GM12874 (cell line): ENCODE measurements at regions not wholly inside any gene's neighbourhood (a gene's known extent, or its start where the extent isn't known, plus 50 kb on each side); places are given as distances from the start of the nearest gene placed in this dataset.

Experiments used
- TF ChIP-seq, protein P1 (sequence below): IDR thresholded peaks from 2 replicates; pipeline ENCODE4 v1.5.1; 2011; ENCODE audit warnings: low read depth, mild to moderate bottlenecking, control low read depth, low read length, moderate library complexity; ENCODE audit not compliant: insufficient read depth

DNA sequence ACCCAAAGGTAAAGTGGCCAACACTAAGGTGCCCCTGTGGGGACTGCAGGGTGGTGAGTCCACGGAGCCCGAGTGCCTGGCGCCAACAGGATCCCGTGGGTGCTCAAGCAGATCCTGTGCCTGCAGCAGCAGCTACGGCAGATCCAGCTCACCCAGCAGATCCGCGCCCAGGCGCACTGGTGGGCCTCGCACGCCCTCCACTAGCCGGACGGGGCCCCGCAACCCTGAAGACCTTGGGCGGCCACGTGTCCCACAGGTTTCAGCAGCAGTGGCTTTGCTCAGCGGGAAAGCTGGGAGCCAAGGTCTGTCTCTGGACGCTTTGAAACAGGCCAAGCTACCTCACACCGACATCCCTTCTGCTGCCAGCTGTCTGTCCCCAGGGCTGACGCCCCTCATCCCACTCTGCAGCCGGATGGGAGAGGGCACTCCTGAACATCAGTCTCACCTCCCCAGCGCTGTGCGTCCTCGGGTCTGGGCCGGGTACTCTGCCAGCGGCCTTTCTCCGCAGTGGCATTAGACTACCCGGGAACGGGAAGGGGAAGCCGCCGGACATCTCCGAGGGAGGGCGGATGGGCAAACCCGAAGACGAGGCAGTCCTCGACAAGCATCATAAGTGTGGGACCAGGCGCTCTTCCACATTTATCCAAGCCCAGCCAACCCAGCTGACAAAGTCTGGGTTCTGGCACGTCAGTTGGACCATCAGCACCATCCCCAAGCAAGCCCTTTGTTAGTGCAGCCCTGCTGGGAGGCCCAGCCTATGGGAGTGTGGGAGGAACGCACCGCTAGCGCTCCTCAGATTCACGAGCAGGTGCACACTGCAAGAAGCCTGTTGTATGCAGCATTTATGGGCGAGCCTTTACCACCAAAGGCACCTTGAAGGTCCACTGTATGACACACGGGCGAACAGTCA lies 212.6 kb upstream of the UBE2E2 start:
- TF ChIP-seq, protein P1, sequence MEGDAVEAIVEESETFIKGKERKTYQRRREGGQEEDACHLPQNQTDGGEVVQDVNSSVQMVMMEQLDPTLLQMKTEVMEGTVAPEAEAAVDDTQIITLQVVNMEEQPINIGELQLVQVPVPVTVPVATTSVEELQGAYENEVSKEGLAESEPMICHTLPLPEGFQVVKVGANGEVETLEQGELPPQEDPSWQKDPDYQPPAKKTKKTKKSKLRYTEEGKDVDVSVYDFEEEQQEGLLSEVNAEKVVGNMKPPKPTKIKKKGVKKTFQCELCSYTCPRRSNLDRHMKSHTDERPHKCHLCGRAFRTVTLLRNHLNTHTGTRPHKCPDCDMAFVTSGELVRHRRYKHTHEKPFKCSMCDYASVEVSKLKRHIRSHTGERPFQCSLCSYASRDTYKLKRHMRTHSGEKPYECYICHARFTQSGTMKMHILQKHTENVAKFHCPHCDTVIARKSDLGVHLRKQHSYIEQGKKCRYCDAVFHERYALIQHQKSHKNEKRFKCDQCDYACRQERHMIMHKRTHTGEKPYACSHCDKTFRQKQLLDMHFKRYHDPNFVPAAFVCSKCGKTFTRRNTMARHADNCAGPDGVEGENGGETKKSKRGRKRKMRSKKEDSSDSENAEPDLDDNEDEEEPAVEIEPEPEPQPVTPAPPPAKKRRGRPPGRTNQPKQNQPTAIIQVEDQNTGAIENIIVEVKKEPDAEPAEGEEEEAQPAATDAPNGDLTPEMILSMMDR = no peak

DNA sequence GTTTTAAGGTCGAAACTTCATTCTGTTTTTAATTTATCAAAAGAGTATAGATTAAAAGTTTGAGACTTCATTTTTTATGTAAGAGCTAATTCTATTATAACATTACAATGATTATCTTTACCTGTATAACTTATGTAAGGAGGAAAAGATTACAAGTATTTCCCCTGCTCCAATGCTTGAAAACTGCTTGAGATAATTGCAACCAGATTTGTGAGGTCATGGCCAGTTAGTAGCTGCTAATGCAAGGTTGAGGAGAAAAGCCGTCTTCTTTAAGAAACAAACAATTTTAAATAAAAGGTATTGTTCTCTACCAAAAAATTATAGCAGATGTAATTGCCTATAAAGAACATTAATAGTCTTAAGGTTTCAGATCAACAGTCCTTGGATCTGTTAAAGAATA lies 208.3 kb upstream of the UBE2E2 start:
- TF ChIP-seq, protein P1 = no peak

DNA sequence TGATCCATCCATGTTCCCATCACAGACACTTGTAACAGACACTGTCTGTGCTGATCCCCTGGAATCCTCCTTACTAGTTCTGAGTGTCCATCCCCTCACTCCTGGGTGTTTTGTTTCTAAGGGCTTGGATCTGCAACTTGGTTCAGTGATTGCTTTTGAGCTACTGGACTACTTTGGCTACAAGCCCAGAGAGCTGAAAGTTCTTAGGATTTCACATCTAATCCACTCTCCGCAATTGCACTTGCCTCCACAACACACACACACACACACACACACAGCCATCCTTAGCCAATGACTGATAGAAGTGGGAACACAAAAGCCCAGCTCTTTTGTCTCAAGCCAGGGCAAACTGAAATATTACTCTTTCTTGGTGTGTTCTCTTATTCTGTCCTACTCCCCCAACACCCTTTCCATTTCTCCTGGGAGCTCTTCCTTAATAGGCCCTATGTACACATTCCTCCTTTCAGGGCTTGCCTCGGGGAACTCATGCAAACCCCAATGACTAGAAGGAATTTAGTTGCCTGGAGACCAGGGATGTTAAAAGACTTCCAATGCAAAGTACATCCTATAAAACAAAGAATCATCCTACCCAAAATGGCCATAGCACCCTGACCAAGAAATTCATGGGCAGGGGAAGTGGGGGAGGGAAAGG lies 206.1 kb upstream of the UBE2E2 start:
- TF ChIP-seq, protein P1 = no peak

DNA sequence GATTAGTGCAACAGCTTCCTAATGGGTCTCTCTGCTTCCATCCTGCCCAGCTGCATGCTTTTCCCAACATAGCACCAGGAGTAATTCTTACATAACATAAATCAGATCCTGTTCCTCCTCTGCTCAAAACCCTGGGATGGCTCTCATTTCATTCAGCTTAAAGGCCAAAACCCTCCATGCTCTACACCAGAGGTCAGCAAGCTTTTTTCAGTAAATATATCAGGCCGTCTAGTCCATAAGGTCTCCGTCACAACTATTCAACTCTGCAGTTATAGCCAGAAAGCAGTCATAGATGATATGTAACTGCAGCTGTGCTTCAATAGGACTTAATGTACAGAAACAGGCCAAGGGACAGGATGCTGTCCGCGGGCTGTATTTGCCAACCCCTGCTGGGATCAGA lies 202.8 kb upstream of the UBE2E2 start:
- TF ChIP-seq, protein P1 = no peak

DNA sequence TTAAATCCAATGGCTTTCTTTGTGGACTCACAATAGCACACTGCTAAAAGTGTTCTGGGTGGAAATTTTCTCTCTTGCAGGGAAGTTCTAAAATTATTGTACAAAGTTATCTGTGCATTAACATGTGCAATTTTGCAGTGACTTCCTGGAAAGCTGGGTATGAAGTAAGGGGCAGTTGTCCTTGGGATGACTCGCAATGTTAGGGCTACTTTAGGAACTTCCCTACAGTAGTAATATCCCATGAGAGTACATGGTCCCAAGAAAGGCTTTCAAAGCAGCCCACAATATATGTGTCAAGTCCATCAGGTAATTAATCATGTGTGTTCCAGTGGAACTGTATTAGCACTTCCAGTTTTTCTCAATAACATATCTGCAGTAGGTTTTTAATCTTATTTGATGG lies 201.0 kb upstream of the UBE2E2 start:
- TF ChIP-seq, protein P1 = no peak

DNA sequence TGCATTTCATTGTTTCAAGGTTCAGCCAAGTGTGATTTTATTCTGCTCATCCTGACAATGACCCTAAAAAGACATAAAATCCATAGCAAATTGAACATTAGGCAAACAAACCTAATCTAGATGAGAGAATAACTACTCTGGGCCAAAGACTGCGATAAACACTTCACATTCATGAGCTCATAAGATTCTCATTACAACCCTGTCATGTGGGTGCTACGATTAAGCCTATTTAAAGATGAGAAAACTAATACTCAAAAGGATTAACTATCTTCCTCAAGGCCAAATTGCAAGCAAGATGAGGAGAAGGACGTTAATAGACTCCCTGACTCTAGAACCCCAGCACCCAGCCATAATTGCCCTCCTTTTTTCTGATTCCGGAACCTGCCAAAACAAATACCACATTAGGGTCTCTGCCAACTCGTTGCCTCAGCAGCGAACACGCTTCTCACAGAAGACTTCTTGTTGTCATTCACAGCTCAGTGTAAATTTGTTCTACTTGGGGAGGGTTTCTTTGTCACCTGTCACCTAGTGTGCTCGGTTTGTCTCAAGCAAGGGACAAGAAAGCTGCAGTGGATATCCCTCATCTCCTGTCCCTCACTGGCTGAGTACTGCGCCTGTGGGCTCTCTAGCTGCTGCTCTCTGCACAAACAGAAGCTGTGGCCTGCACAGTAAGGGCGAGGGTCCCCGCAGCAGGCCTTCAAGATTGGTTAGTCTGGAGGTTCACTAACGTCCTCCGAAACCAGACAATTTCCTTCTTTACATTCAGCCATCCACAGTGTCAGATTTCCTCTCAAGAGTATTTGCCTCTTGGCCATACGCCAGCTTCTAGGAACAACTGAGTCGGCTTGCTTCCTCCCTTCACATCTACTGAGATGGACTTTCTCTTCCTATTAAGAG lies 200.0 kb upstream of the UBE2E2 start:
- TF ChIP-seq, protein P1 = no peak

DNA sequence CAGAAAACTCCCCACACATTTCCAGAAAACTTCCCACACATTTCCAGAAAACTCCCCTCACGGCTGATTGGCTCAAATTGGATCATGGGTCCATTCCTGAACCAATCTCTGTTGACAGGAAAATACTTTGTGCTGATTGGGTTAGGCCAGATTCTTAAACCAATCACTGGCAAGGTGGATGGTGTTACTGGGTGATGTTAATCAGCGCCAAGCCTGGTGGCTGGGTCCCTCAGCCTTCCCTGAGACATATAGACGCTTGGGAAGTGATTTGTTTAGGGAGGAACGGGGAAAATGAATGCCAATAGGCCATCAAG lies 199.4 kb upstream of the UBE2E2 start:
- TF ChIP-seq, protein P1 = no peak
